HUES48 (cell line): ENCODE measurements at regions not wholly inside any gene's neighbourhood (a gene's known extent, or its start where the extent isn't known, plus 50 kb on each side); places are given as distances from the start of the nearest gene placed in this dataset.
A peak's percentile ranks its signal among the peaks of the same experiment; 100 is the strongest.
"Not testable (repeated sequence)": the region's sequence is repeated elsewhere in the genome, so short reads cannot be mapped to it uniquely, and the experiment has no call there.

Source experiments
- H3K27ac ChIP-seq: one replicate; pipeline ENCODE4 v1.7.0; 2013; ENCODE audit warnings: low read depth, low read length, inconsistent platforms
- H3K27me3 ChIP-seq: 2 replicates; pipeline ENCODE4 v1.6.1; 2013; ENCODE audit warnings: mild to moderate bottlenecking, low read length; ENCODE audit not compliant: control insufficient read depth, insufficient read depth
- H3K36me3 ChIP-seq: 2 replicates; pipeline ENCODE4 v1.6.1; 2013; ENCODE audit warnings: low read length; ENCODE audit not compliant: control insufficient read depth, insufficient read depth
- H3K4me1 ChIP-seq: 2 replicates; pipeline ENCODE4 v1.6.1; 2013; ENCODE audit warnings: mild to moderate bottlenecking, low read length; ENCODE audit not compliant: control insufficient read depth, insufficient read depth
- H3K4me3 ChIP-seq: 2 replicates; pipeline ENCODE4 v1.5.1; 2013; ENCODE audit warnings: mild to moderate bottlenecking, low read depth, low read length
- H3K9ac ChIP-seq: 2 replicates; pipeline ENCODE4 v1.6.1; 2013; ENCODE audit warnings: mild to moderate bottlenecking, low read depth, low read length, moderate library complexity
- H3K9me3 ChIP-seq: 2 replicates; pipeline ENCODE4 v1.6.1; 2013; ENCODE audit warnings: low read length; ENCODE audit not compliant: control insufficient read depth, insufficient read depth

DNA sequence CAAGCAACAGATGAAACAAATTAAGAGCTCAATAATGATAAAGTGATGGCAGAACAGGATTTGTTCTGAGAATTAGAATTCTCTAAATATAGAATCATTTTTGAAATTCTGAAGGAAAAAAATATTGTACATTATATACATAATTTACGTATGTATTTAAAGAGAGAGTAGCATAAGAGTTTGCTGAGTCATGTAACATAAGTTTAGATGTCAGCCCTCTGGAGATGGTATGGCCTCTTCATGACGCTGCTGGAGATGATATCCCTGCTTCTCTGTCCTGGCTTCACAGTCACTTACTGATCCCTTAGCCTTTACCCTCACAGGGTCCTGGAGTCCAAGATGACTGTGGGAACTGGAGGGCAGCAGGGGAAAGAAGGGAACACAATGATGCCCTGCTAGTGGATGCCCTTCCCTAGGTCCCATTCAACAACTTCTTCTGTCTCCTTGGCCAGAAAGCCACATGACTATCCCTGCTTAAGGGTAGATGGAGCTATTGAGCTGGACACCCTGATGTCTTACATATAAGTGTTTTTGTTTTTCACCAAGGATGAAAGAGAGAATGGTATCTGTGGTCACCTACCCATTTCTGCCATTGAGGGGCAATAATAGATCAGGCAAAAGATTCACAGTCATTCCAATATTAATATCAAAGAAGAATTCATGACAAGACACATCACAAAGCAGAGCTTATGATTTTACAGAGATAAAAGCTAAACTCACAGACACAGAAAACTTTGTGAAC lies 753.1 kb downstream of the TBC1D22A start:
- H3K4me3 ChIP-seq: no peak overlapping the region
- no peaks in the 10 kb centered on the region for H3K27me3 ChIP-seq
- peaks cover 98% of the 10 kb centered on the region for H3K9me3 ChIP-seq
- no peaks in the 10 kb centered on the region for H3K4me1 ChIP-seq
- H3K9ac ChIP-seq: no peak overlapping the region
- H3K36me3 ChIP-seq: no peaks in the 10 kb centered on the region
- H3K27ac ChIP-seq: no peak overlapping the region

DNA sequence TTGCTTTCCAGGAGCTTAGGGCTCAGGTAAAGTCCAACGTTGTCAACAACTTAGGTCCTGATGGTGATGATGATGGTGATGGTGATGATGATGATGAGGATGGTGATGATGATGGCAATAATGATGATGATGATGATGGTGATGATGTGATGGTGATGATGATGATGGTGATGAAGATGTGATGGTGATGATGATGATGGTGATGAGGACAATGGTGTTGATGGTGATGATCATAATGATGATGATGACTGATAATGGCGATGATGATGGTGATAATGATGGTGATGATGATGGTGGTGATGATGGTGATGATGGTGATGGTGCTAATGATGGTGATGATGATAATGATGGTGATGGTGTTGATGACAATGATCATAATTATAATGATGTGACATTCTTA lies 750.2 kb downstream of the TBC1D22A start:
- no peaks in the 10 kb centered on the region for H3K27me3 ChIP-seq
- H3K4me1 ChIP-seq: no peaks in the 10 kb centered on the region
- H3K9me3 ChIP-seq: peaks cover 98% of the 10 kb centered on the region
- no peaks in the 10 kb centered on the region for H3K36me3 ChIP-seq
- no peak overlapping the region for H3K27ac ChIP-seq
- no peak overlapping the region for H3K9ac ChIP-seq
- no peak overlapping the region for H3K4me3 ChIP-seq

GRCh38 chr22:47504962-47505361 lies 742.5 kb downstream of the TBC1D22A start:
- H3K36me3 ChIP-seq: no peaks in the 10 kb centered on the region
- no peak overlapping the region for H3K4me3 ChIP-seq
- H3K4me1 ChIP-seq: no peaks in the 10 kb centered on the region
- H3K27me3 ChIP-seq: no peaks in the 10 kb centered on the region
- H3K27ac ChIP-seq: no peak overlapping the region
- H3K9me3 ChIP-seq: peaks cover 94% of the 10 kb centered on the region
- H3K9ac ChIP-seq: no peak overlapping the region

- Histone ChIP-seq H3K27me3 (no peaks in the 10 kb centered on the region), H3K9ac (no peak overlapping the region), H3K36me3 (no peaks in the 10 kb centered on the region), H3K27ac (no peak overlapping the region), H3K4me1 (no peaks in the 10 kb centered on the region), H3K4me3 (no peak overlapping the region; the same call in 1 of the 2 replicates), H3K9me3 (peaks cover 98% of the 10 kb centered on the region)
These were observed 736.6 kb downstream of the TBC1D22A start for GRCh38 chr22:47498969-47499495.

GRCh38 chr22:47497666-47498065 lies 735.2 kb downstream of the TBC1D22A start:
- no peaks in the 10 kb centered on the region for H3K36me3 ChIP-seq
- no peak overlapping the region for H3K4me3 ChIP-seq
- peaks cover 99% of the 10 kb centered on the region for H3K9me3 ChIP-seq
- no peak overlapping the region for H3K27ac ChIP-seq
- no peaks in the 10 kb centered on the region for H3K4me1 ChIP-seq
- no peak overlapping the region for H3K9ac ChIP-seq
- no peaks in the 10 kb centered on the region for H3K27me3 ChIP-seq

GRCh38 chr22:47495110-47495509 lies 732.7 kb downstream of the TBC1D22A start:
- H3K27ac ChIP-seq: no peak overlapping the region
- H3K27me3 ChIP-seq: no peaks in the 10 kb centered on the region
- H3K9ac ChIP-seq: no peak overlapping the region
- H3K36me3 ChIP-seq: no peaks in the 10 kb centered on the region
- peaks cover 95% of the 10 kb centered on the region for H3K9me3 ChIP-seq
- no peaks in the 10 kb centered on the region for H3K4me1 ChIP-seq
- H3K4me3 ChIP-seq: no peak overlapping the region

- not testable (repeated sequence) for H3K4me1 ChIP-seq, H3K9ac ChIP-seq, H3K27me3 ChIP-seq, H3K4me3 ChIP-seq, H3K36me3 ChIP-seq, H3K27ac ChIP-seq
- peaks cover 84% of the 10 kb centered on the region for H3K9me3 ChIP-seq
These were observed 725.7 kb downstream of the TBC1D22A start for GRCh38 chr22:47488131-47488530.

DNA sequence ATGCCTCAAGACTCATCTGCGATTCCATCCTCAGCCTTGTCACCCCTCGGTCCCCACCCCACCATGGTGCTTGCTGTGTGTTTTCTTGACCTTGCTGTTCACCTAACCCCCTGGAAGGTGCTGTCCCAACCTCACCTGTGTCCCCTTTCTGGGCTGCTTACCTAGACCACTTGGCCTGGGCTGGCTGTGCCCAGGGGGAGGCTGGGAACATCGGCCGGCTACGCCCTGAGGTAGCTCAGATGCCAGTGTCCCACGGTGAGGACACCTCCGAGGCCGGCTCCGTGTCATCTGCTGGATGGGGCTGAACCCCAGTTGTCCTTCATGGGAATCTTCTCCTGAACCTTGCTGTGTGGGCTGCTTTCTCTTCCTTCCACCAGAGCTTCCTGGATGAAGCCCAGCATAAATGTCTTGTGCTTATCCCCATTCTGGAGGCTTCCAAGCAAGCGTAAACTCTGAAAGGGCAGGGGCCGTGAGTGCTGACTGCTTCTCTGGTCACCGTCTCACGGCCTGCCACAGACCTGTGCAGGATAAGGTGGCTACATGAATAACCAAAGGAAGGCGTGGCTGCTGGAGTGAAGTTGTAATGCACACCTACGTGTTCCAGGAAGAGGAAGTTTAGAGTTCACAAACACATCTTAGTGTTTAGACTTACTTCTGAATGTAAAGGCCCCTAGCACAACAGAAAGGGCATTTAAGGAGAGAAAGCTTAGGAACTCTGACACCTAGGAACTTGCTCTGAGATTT lies 724.3 kb downstream of the TBC1D22A start:
- Histone ChIP-seq H3K4me1 (no peaks in the 10 kb centered on the region), H3K36me3 (no peaks in the 10 kb centered on the region), H3K27ac (no peak overlapping the region), H3K9me3 (peaks cover 81% of the 10 kb centered on the region), H3K4me3 (no peak overlapping the region), H3K27me3 (no peaks in the 10 kb centered on the region), H3K9ac (no peak overlapping the region)

DNA sequence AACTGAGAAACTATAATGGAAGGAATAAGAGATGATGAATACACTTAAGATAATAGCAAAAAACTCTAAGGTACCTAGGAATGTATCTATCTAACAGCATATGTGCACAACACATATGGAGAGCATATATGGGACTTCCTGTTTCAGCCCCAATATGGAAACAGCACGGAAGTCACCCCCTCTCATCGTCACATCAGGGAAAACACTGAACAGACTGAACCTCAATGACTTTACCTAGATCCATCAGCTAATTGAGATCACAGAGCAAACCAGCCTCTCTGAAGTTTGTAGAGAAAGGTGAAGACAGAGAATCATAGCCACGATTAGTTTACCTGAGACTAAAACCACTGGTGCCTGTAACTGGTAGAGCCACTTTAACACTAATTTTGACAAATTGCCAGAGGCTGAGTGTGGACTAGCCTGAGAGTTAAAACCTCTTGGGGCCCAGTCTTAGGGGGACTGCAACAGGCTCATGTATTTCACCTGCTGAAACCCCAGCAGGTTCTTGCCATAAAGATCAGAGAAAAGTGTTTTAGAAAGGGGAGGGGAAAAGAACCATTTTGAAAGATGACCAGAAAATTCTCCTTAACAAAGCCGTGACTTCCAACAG lies 722.6 kb downstream of the TBC1D22A start:
- Histone ChIP-seq H3K4me1 (no peaks in the 10 kb centered on the region), H3K9ac (no peak overlapping the region), H3K27me3 (no peaks in the 10 kb centered on the region), H3K4me3 (peak overlapping the region; percentile 5; the same call in 1 of the 2 replicates), H3K27ac (no peak overlapping the region), H3K9me3 (peaks cover 84% of the 10 kb centered on the region), H3K36me3 (no peaks in the 10 kb centered on the region)

GRCh38 chr22:47476231-47476630 lies 713.8 kb downstream of the TBC1D22A start:
- Histone ChIP-seq H3K36me3 (no peaks in the 10 kb centered on the region), H3K9me3 (peaks cover 94% of the 10 kb centered on the region), H3K27me3 (no peaks in the 10 kb centered on the region), H3K4me3 (no peak overlapping the region), H3K9ac (no peak overlapping the region), H3K27ac (no peak overlapping the region), H3K4me1 (no peaks in the 10 kb centered on the region)

DNA sequence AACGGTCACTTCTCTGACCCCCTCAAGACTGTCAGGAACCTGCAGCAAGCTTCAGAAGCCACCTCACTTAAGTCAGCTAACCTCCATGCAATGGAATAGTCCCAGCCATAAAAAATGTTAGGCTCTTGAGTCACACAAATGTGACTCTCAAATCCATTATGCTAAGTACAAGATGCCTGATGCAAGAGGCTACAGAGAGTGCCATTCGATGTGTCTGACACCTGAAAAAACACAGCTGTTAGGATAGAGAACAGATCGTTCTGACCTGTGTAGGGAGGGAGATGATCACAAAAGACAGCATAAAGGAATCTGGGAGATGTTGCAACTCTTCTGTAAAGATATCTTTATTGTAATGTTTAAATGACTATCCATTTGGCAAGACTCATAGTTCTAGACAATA lies 712.4 kb downstream of the TBC1D22A start:
- no peak overlapping the region for H3K27ac ChIP-seq
- no peak overlapping the region for H3K9ac ChIP-seq
- H3K4me3 ChIP-seq: no peak overlapping the region
- no peaks in the 10 kb centered on the region for H3K36me3 ChIP-seq
- H3K27me3 ChIP-seq: no peaks in the 10 kb centered on the region
- no peaks in the 10 kb centered on the region for H3K4me1 ChIP-seq
- H3K9me3 ChIP-seq: peaks cover 92% of the 10 kb centered on the region
